ENCODE measurements at regions not wholly inside any gene's neighbourhood (a gene's known extent, or its start where the extent isn't known, plus 50 kb on each side); places are given as distances from the start of the nearest gene placed in this dataset.

DNA sequence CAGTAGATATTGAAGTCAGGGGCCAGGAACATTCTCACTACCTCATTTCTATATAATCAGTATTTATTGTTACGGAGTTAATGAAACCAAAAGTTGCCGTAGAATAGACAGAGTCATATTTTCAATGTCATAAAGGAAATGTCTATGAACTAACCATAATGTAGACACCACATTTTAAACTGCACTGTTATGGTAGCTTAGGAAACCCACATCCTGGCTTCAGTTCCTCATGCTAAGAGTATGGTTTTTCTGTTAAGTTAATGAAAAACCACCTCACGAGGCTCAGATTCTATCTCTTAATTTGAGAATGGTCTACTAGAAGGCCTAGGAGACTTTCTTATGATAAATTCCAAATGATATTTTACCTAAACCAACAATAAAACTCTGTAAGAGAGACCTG lies 166.5 kb downstream of the TMEM26 start:
- TF ChIP-seq POLR2A (IDR thresholded peaks at IDR 0.05) (no peak), POLR2AphosphoS5 (IDR thresholded peaks at IDR 0.05) (no peak), EP300 (IDR thresholded peaks at IDR 0.05) (no peak)
- TF ChIP-seq, protein P1, sequence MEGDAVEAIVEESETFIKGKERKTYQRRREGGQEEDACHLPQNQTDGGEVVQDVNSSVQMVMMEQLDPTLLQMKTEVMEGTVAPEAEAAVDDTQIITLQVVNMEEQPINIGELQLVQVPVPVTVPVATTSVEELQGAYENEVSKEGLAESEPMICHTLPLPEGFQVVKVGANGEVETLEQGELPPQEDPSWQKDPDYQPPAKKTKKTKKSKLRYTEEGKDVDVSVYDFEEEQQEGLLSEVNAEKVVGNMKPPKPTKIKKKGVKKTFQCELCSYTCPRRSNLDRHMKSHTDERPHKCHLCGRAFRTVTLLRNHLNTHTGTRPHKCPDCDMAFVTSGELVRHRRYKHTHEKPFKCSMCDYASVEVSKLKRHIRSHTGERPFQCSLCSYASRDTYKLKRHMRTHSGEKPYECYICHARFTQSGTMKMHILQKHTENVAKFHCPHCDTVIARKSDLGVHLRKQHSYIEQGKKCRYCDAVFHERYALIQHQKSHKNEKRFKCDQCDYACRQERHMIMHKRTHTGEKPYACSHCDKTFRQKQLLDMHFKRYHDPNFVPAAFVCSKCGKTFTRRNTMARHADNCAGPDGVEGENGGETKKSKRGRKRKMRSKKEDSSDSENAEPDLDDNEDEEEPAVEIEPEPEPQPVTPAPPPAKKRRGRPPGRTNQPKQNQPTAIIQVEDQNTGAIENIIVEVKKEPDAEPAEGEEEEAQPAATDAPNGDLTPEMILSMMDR (IDR thresholded peaks at IDR 0.05) = no peak
